ENCODE measurements at regions not wholly inside any gene's neighbourhood (a gene's known extent, or its start where the extent isn't known, plus 50 kb on each side); places are given as distances from the start of the nearest gene placed in this dataset.

- Histone ChIP-seq H3K4me2 (no peak overlapping the region), H3K27ac (no peak overlapping the region), H3K9me3 (no peaks in the 10 kb centered on the region), H3K4me1 (no peaks in the 10 kb centered on the region), H3K4me3 (no peak overlapping the region)
- no peak for FAIRE-seq
- ChIA-PET CTCF (no interaction called here), POLR2A (no interaction called here)
- 59% methylated on average over 1 of the region's 1 CpG for WGBS (ENCODE audit: missing lambda C conversion rate)
- ATAC-seq = no peak
- no peak for DNase-seq (ENCODE audit: low read depth in 1 of 2, low spot score in 1 of 2)
- TF ChIP-seq ELK1 (IDR thresholded peaks at IDR 0.05; ENCODE audit: low read depth, low read length) = no peak
- no peak for TF ChIP-seq CHD4 (IDR thresholded peaks at IDR 0.05; ENCODE audit: borderline replicate concordance)
- no peak for TF ChIP-seq RAD21 (conservative IDR thresholded peaks at IDR 0.05 in 1 of 2, IDR thresholded peaks at IDR 0.05 in 1 of 2)
- no peak for TF ChIP-seq CTCF (IDR thresholded peaks at IDR 0.05)
Measured at GRCh38 chr1:187433598-187433997, 604.8 kb downstream of the PLA2G4A start.

- CTCF ChIA-PET = no interaction called here
Measured at GRCh38 chr1:187442603-187443002, 613.9 kb downstream of the PLA2G4A start.

GRCh38 chr1:187443939-187444338, 615.2 kb downstream of the PLA2G4A start:
- Histone ChIP-seq H3K27ac (no peak overlapping the region), H3K9me3 (no peaks in the 10 kb centered on the region), H3K4me2 (no peak overlapping the region), H3K4me1 (no peaks in the 10 kb centered on the region), H3K4me3 (no peak overlapping the region)
- 48% methylated on average over 3 of the region's 3 CpGs for WGBS (ENCODE audit: missing lambda C conversion rate)
- FAIRE-seq (no peak), ATAC-seq (no peak), DNase-seq (ENCODE audit: low read depth in 1 of 2, low spot score in 1 of 2) (no peak)
- POLR2A ChIA-PET = no interaction called here
- CTCF ChIA-PET = no interaction called here
- TF ChIP-seq NR3C1 (IDR thresholded peaks at IDR 0.05) = no peak
- no peak for TF ChIP-seq JUNB (IDR thresholded peaks at IDR 0.05)
- TF ChIP-seq EHF (CRISPR knock-in tag; IDR thresholded peaks at IDR 0.05) = no peak
- no peak for TF ChIP-seq MAFK (IDR thresholded peaks at IDR 0.05; ENCODE audit: partially characterized antibody)
- TF ChIP-seq RCOR1 (IDR thresholded peaks at IDR 0.05; ENCODE audit: low read depth, low read length) = no peak
- TF ChIP-seq HOXB13 (CRISPR knock-in tag; IDR thresholded peaks at IDR 0.05; ENCODE audit: low read depth) = no peak
- no peak for TF ChIP-seq EHMT2 (IDR thresholded peaks at IDR 0.05; ENCODE audit: low read depth)
- no peak for TF ChIP-seq TFCP2L1 (CRISPR knock-in tag; IDR thresholded peaks at IDR 0.05)
- TF ChIP-seq PBX3 (IDR thresholded peaks at IDR 0.05) = no peak
- TF ChIP-seq ZFP36 (IDR thresholded peaks at IDR 0.05; ENCODE audit: borderline replicate concordance, partially characterized antibody) = no peak
- TF ChIP-seq POLR2AphosphoS2 (conservative IDR thresholded peaks at IDR 0.05; ENCODE audit: low read length) = no peak

More at GRCh38 chr1:187442603-187443002, 613.9 kb downstream of the PLA2G4A start:
- no peak overlapping the region for H3K4me3 ChIP-seq
- FAIRE-seq = no peak
- no peak overlapping the region for H3K27ac ChIP-seq
- no peaks in the 10 kb centered on the region for H3K4me1 ChIP-seq
- H3K4me2 ChIP-seq = no peak overlapping the region
- TF ChIP-seq ATOH8 (CRISPR knock-in tag; IDR thresholded peaks at IDR 0.05; ENCODE audit: low read depth) = no peak
- no peak for TF ChIP-seq ZFP36 (IDR thresholded peaks at IDR 0.05; ENCODE audit: borderline replicate concordance, partially characterized antibody)
- no peak for TF ChIP-seq CBX8 (IDR thresholded peaks at IDR 0.05)
- no peak for TF ChIP-seq HDAC2 (IDR thresholded peaks at IDR 0.05)
- no peak for TF ChIP-seq CHD4 (IDR thresholded peaks at IDR 0.05; ENCODE audit: borderline replicate concordance)
- no peak for TF ChIP-seq HES2 (IDR thresholded peaks at IDR 0.05)
- no peak for TF ChIP-seq HOXB13 (CRISPR knock-in tag; IDR thresholded peaks at IDR 0.05; ENCODE audit: low read depth)
- TF ChIP-seq USF2 (IDR thresholded peaks at IDR 0.05) = no peak
- TF ChIP-seq MYC (IDR thresholded peaks at IDR 0.05; ENCODE audit: borderline replicate concordance, low read length) = no peak
- 46% methylated on average over 3 of the region's 3 CpGs for WGBS (ENCODE audit: missing lambda C conversion rate)
- no peaks in the 10 kb centered on the region for H3K9me3 ChIP-seq
- no peak for DNase-seq (ENCODE audit: low read depth in 1 of 2, low spot score in 1 of 2)
- POLR2A ChIA-PET = no interaction called here
- no peak for ATAC-seq

All from A549 (cell line).